Muscle of back (tissue), 3 donors: ENCODE measurements at regions not wholly inside any gene's neighbourhood (a gene's known extent, or its start where the extent isn't known, plus 50 kb on each side); places are given as distances from the start of the nearest gene placed in this dataset.
A peak's percentile ranks its signal among the peaks of the same experiment; 100 is the strongest.
"Not testable (repeated sequence)": the region's sequence is repeated elsewhere in the genome, so short reads cannot be mapped to it uniquely, and the experiment has no call there.

Experiments
- DNase-seq, 3 donors: peaks; one replicate each; pipeline versions ENCODE4 v3.0.0 to v3.0.0-alpha.2; 2013

GRCh38 chr3:94336046-94336753, 273.3 kb downstream of the NSUN3 start:
- peak; percentile 15 to 57 (median 35) for DNase-seq

DNA sequence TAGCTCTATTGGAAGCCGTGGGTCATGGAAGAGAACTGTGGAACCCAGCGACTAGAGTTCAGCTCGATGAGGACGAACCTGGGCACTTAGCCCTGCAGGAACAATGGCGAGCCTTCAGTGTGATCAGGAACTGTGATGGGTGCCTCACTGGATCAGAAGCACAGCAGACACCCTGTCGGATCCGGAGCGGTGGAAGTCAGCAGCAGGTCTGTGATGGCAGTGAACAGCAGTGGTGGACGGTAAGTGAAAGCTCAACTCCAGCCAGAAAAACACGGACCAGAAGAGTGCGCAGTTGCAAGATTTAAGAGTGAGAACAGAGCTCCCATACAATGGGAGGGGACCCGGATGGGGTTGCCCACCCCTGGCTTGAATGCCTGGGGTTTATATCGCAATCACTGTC, 282.2 kb downstream of the NSUN3 start:
- no peak for DNase-seq

DNA sequence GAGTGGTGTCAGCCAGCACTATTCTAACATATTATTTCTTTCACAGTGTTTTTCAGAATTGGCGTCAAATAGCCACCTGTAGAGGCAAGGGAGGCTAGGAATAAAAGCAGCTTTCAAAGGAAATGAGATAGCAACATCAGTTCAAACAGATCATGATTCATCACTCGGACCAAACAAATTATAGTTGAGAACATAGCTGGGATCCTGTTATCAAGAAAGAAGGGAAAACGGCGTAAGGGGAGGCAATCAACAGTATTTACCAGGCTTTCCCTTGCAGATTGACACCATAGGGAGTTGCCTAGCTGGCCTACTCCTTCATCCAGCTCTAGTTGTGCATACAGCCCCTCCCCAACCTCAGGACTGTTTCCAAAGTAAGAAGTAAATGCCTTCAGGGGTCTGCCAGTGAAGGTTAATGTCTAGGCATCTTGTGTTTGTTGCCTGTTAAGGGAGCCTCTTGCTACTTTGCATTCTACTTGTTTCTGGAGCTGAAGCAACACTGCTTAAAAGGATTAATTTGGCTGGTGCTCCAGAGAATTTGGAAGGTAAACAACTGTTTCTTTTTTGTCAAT, 286.5 kb downstream of the NSUN3 start:
- no peak for DNase-seq

DNA sequence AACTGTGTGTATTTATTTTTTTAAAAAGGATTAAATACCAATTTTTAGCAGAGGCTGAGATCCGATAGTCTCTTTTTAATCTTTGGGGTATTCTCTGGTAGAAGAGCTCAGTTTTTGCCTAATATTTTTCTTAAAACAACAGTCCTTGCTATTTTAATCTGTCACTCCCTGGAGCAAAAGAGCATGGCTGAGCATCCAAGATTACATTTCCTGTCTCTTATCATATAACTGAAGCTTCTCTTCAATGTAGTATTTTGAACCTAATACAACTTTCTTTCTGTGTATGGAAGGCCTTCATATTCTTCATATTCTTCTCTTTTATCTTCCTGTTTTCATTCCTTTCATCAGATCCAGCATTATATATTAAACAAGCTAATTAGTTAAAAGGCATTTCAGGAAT, 293.7 kb downstream of the NSUN3 start:
- DNase-seq: no peak

GRCh38 chr3:94359996-94360395, 297.1 kb downstream of the NSUN3 start:
- no peak for DNase-seq

DNA sequence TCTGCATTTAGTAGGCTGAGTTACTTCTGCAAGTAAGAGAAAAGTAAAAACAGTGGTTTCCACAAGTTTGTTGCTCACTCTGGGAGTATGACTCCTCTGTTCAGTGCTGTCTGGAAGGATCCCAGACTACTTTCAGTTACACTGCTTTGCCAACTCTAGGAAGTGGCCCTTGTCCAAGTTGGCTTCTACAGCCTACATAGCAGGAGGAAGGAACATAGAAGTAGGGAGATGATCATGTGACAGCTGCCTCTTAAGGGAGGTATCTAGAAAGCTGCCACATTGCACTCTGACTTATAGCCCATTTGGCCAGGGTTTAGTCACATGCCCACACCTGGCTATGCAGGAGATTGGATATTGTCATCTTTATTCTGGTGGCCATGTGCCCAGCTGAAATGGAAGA, 298.1 kb downstream of the NSUN3 start:
- peak; percentile 12 to 81 (median 66) for DNase-seq

DNA sequence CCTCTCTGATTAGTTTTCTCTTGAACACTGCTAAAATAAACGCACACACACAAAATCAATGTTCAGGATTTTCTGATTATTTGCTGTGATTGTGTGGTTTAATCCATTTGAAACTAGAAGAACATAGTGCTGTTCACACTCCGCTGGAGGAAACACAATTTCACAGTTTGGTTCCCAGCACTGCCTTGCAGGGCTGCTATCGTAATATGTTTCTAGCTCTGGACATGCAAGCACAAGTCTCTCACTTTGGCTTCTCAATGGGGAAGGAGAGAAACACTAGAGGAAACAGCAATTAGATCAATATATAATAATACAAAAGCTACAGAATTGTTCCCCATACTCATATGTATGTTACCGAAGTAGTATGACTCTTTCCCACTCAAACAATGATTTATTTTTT, 299.5 kb downstream of the NSUN3 start:
- DNase-seq: no peak

GRCh38 chr3:94365006-94365405, 302.1 kb downstream of the NSUN3 start:
- no peak for DNase-seq

GRCh38 chr3:94372026-94372425, 309.2 kb downstream of the NSUN3 start:
- DNase-seq: no peak

- no peak for DNase-seq
These were observed 310.6 kb downstream of the NSUN3 start for GRCh38 chr3:94373456-94373855.

DNA sequence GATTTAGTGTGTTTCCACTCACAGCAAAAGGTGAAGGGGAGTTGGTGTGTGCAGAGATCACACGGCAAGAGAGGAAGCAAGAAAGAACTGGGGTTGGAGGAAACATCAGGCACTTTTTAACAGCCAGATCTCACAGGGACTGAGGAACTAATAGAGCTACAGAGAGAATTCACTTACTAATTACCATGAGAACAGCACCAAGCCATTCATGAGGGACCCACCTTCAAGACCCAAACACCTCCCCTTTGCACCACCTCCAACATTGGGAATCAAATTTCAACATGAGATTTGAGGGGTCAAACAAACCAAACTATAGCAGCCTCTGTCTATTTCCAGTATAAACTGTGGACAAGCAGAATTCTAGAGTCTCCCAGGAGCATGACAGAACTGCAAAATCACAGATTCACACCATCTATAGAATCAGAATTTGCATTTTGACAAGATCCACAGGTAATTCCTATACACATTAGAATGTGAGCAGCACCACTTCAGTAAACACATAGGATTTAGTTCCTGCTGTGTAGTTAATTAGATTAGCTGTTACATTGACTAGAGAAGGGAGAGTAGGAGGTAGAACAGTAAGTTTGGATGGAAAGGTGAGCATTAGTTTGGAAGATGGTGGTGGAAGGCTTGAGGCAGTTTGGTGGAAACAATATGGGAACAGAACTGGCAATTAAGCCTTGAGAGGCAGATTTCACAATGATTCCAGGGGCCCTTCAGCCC, 311.7 kb downstream of the NSUN3 start:
- no peak for DNase-seq

- DNase-seq: not testable (repeated sequence)
These were observed 314.3 kb downstream of the NSUN3 start for GRCh38 chr3:94377123-94377696.

- DNase-seq: not testable (repeated sequence)
These were observed 315.0 kb downstream of the NSUN3 start for GRCh38 chr3:94377863-94378262.

- no peak for DNase-seq
These were observed 315.5 kb downstream of the NSUN3 start for GRCh38 chr3:94378322-94378721.

- no peak for DNase-seq
These were observed 316.4 kb downstream of the NSUN3 start for GRCh38 chr3:94379264-94379663.

DNA sequence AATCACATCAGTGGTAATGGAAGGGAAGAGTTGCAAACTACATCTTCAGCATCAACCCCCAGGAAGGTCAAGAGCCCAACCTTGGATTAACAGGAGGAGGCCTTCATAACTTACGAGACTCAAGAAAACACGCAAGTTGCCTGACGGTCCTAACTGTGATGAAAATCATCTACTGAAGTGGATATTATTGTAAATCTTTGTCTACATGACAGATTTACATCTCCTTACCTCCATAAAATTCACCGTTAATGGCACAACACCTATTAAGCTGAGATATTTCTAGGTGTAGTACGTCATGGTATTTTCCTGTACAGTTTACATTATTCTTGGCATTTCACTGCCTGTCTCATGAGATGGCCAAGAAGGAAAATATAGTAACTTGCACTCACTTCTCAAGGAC, 332.0 kb downstream of the NSUN3 start:
- DNase-seq: no peak

DNA sequence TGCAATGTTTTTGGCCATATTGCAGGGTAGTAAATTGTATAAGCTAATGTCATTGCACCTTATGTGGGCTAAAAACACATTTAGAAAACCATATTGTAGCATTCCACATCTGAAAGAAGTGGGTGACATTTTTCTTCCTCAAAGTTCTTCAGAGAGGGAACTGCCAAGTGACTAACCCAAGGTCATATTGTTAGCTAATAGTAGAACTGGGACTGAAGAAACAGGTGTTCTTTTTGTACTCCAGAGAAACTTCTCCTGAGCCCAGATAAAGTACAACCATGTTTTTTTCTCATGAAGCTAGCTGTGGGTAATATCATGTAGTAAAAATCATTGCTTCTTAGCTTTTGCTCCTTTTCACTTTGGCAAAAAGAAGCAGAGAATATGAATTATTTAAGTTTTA, 333.0 kb downstream of the NSUN3 start:
- no peak for DNase-seq

GRCh38 chr3:94398036-94398435, 335.2 kb downstream of the NSUN3 start:
- no peak for DNase-seq

- DNase-seq: no peak
These were observed 338.6 kb downstream of the NSUN3 start for GRCh38 chr3:94401466-94401865.

- peak in 2 of 3 donors; percentile 11 to 27 for DNase-seq
These were observed 339.3 kb downstream of the NSUN3 start for GRCh38 chr3:94402126-94402525.

DNA sequence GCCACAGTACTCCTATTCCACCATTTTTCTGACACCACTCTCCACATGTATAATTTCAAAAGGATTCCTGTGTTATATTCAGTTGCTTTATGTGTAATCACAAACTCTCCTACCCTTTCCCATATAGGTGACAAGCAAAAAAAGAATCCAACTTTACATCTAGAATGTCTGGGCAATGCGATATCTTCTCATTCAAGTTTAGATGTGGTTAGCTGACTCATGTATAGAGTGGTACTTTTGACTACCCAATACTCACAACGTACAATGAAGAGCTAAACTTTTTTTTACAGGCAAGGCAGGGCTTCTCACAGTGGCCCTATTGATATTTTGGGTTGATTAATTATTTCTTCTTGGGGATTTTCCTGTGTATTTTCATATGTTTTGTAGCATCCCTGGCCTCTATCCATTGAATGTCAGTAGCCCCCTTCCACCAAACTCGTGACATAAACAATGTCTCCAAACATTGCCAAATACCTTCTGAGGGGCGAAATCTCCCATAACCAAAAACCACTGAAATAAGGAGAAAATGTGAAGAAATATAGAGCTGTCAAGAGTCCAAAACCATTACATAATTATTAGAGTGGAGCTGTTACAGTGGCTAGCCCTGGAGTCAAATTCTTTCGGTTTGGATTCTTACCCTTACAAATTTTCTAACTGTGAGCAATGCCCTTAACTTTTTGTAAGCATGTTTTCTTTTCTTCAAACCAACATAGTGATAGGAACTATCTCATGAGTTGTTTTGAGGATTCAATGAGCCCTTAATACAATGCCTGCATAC, 342.6 kb downstream of the NSUN3 start:
- no peak for DNase-seq

DNA sequence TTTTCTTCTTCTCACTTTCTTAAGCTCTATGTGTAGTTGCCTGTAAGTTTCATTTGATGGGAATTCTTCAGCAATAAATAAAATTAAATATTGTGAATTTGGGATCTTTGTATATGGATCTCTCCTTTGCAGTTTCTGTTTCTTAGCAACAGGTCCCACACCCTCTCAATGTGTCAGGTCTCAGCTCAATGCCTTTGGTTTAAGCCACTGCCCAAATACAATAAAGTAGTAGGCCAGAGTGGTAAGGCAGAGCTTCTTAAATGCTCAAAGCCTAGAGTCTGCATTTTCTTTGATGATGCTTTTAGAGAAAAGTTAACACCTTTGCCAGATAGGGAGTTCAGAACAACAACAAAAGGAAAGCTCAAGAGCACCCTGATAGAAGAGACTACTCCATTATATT, 343.7 kb downstream of the NSUN3 start:
- no peak for DNase-seq
